ENCODE measurements at regions not wholly inside any gene's neighbourhood (a gene's known extent, or its start where the extent isn't known, plus 50 kb on each side); places are given as distances from the start of the nearest gene placed in this dataset.

DNA sequence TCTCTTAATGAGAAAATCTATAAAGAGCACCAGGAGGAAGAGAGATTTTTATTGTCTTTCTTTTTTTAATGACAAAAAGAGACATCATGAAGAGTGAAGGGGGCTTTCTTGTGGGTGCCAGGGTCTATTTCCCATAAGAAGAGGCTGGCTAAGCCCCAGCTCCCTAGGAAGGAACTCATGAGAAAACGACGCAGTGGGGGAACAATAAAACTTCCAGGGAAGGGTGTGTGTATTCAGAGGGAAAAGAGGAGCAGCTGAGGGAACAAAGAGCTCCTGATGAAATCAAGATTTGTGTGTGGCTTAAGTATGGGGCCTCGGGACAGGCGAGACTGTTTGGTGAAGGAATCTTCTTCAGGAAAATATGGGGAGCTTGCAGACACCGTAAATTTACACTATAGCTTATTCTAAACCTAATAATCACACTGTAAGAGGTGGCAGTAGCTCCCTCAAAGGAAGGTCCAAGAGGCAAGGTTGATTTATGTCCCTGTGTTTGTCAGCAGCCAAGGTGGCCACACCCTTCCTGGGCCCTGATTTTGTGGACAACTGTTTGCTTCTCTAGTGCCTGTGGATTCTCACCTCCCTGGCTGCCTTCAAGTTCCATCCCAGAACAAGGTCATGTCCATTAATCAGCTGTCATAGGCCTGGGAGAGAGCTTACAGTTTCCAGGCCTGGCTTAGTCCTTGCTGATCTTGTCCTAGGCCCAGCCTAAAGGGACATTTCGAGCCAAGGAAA, 615.7 kb downstream of the INSC start:
- Histone ChIP-seq H3K36me3 (ENCODE audit: control insufficient read depth, insufficient read depth, low read length) (no peaks in the 10 kb centered on the region), H3K27me3 (ENCODE audit: control insufficient read depth, insufficient read depth, low read length) (no peaks in the 10 kb centered on the region), H3K27ac (ENCODE audit: low read length) (no peak overlapping the region), H3K9me3 (ENCODE audit: control insufficient read depth, insufficient read depth, low read depth, low read length) (no peaks in the 10 kb centered on the region), H3K4me3 (ENCODE audit: low read depth in 2 of 2, low read length in 2 of 2) (no peak overlapping the region), H3K4me1 (ENCODE audit: control insufficient read depth, insufficient read depth, low read length) (no peaks in the 10 kb centered on the region)
- TF ChIP-seq, protein P1, sequence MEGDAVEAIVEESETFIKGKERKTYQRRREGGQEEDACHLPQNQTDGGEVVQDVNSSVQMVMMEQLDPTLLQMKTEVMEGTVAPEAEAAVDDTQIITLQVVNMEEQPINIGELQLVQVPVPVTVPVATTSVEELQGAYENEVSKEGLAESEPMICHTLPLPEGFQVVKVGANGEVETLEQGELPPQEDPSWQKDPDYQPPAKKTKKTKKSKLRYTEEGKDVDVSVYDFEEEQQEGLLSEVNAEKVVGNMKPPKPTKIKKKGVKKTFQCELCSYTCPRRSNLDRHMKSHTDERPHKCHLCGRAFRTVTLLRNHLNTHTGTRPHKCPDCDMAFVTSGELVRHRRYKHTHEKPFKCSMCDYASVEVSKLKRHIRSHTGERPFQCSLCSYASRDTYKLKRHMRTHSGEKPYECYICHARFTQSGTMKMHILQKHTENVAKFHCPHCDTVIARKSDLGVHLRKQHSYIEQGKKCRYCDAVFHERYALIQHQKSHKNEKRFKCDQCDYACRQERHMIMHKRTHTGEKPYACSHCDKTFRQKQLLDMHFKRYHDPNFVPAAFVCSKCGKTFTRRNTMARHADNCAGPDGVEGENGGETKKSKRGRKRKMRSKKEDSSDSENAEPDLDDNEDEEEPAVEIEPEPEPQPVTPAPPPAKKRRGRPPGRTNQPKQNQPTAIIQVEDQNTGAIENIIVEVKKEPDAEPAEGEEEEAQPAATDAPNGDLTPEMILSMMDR (IDR thresholded peaks at IDR 0.05): no peak
- no peak for TF ChIP-seq SIN3A (IDR thresholded peaks at IDR 0.05; ENCODE audit: borderline replicate concordance, insufficient read depth, low read depth, low read length)
- TF ChIP-seq TCF7L2 (IDR thresholded peaks at IDR 0.05; ENCODE audit: low read depth, low read length): no peak
- no peak for TF ChIP-seq POLR2AphosphoS5 (IDR thresholded peaks at IDR 0.05; ENCODE audit: low read depth, low read length)
- TF ChIP-seq, protein P2, sequence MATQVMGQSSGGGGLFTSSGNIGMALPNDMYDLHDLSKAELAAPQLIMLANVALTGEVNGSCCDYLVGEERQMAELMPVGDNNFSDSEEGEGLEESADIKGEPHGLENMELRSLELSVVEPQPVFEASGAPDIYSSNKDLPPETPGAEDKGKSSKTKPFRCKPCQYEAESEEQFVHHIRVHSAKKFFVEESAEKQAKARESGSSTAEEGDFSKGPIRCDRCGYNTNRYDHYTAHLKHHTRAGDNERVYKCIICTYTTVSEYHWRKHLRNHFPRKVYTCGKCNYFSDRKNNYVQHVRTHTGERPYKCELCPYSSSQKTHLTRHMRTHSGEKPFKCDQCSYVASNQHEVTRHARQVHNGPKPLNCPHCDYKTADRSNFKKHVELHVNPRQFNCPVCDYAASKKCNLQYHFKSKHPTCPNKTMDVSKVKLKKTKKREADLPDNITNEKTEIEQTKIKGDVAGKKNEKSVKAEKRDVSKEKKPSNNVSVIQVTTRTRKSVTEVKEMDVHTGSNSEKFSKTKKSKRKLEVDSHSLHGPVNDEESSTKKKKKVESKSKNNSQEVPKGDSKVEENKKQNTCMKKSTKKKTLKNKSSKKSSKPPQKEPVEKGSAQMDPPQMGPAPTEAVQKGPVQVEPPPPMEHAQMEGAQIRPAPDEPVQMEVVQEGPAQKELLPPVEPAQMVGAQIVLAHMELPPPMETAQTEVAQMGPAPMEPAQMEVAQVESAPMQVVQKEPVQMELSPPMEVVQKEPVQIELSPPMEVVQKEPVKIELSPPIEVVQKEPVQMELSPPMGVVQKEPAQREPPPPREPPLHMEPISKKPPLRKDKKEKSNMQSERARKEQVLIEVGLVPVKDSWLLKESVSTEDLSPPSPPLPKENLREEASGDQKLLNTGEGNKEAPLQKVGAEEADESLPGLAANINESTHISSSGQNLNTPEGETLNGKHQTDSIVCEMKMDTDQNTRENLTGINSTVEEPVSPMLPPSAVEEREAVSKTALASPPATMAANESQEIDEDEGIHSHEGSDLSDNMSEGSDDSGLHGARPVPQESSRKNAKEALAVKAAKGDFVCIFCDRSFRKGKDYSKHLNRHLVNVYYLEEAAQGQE (IDR thresholded peaks at IDR 0.05; ENCODE audit: insufficient read depth in 1 of 2, low read depth in 2 of 2, low read length in 1 of 2): no peak
- intact Hi-C loops (cut with micrococcal nuclease; ENCODE audit: unreplicated experiment) (no loop called here), in situ Hi-C loops (cut with HindIII; ENCODE audit: low pct_unique_long_range_greater_than_20kb, low sequenced_read_pairs) (no loop called here)
- POLR2A ChIA-PET: no interaction called here
- ATAC-seq: no peak
- no TSS peak for BruUV-seq (replicated peaks)
- CTCF ChIA-PET: no interaction called here
- DNase-seq (ENCODE audit: low read depth, low spot score): no peak

DNA sequence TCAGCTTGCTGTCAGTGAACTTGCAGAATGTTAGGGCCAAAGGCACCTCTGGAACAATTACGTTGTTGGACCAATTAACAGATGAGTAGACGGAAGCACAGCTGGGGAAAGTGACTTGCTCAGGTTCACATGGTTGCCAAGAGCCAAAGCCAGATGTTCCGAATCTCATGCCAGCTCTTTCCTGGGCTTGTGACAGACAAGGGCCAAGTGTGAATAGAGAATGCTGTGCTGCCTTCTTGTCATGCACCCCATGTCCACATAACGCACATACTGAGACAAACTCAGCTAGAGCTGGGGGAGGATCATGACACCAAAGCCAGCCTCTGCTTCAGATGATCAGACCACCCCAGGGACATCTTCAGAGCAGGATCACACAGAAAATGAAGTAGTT, 616.3 kb downstream of the INSC start:
- in situ Hi-C loops (cut with HindIII; ENCODE audit: low pct_unique_long_range_greater_than_20kb, low sequenced_read_pairs): no loop called here
- H3K36me3 ChIP-seq (ENCODE audit: control insufficient read depth, insufficient read depth, low read length): no peaks in the 10 kb centered on the region
- no peaks in the 10 kb centered on the region for H3K9me3 ChIP-seq (ENCODE audit: control insufficient read depth, insufficient read depth, low read depth, low read length)
- no TSS peak for BruUV-seq (replicated peaks)
- no peak for DNase-seq (ENCODE audit: low read depth, low spot score)
- H3K4me3 ChIP-seq (ENCODE audit: low read depth in 2 of 2, low read length in 2 of 2): no peak overlapping the region
- no peak overlapping the region for H3K27ac ChIP-seq (ENCODE audit: low read length)
- CTCF ChIA-PET: no interaction called here
- H3K27me3 ChIP-seq (ENCODE audit: control insufficient read depth, insufficient read depth, low read length): no peaks in the 10 kb centered on the region
- TF ChIP-seq SIN3A (IDR thresholded peaks at IDR 0.05; ENCODE audit: borderline replicate concordance, insufficient read depth, low read depth, low read length): no peak
- TF ChIP-seq TCF7L2 (IDR thresholded peaks at IDR 0.05; ENCODE audit: low read depth, low read length): no peak
- TF ChIP-seq, protein P1 (IDR thresholded peaks at IDR 0.05): no peak
- TF ChIP-seq POLR2AphosphoS5 (IDR thresholded peaks at IDR 0.05; ENCODE audit: low read depth, low read length): no peak
- TF ChIP-seq, protein P2 (IDR thresholded peaks at IDR 0.05; ENCODE audit: insufficient read depth in 1 of 2, low read depth in 2 of 2, low read length in 1 of 2): no peak
- intact Hi-C loops (cut with micrococcal nuclease; ENCODE audit: unreplicated experiment): no loop called here
- no peak for ATAC-seq
- POLR2A ChIA-PET: no interaction called here
- H3K4me1 ChIP-seq (ENCODE audit: control insufficient read depth, insufficient read depth, low read length): no peaks in the 10 kb centered on the region

All from Panc1 (cell line).